HCT116 (cell line): ENCODE measurements at regions not wholly inside any gene's neighbourhood (a gene's known extent, or its start where the extent isn't known, plus 50 kb on each side); places are given as distances from the start of the nearest gene placed in this dataset.

Experiments used
- CTCF ChIP-seq, 3 experiments: fragments of 200-600 bp in 1 of 3; sonication (generic) in 1 of 3; IDR thresholded peaks in 2 of 3; conservative IDR thresholded peaks in 1 of 3; 2 replicates each; pipeline ENCODE4 v1.5.1; 2012 to 2017; ENCODE audit warnings: low read depth in 2 of 3, low read length in 2 of 3, antibody characterized with exemption in 1 of 3, borderline replicate concordance in 1 of 3, control low read depth in 1 of 3, mild to moderate bottlenecking in 1 of 3, mixed read lengths in 1 of 3, mixed run types in 1 of 3, moderate library complexity in 1 of 3; ENCODE audit not compliant: insufficient read depth in 1 of 3
- EGR1 ChIP-seq: IDR thresholded peaks from 2 replicates; pipeline ENCODE4 v1.6.1; 2012; ENCODE audit warnings: low read depth
- ELF1 ChIP-seq: IDR thresholded peaks from 2 replicates; pipeline ENCODE4 v1.6.1; 2012; ENCODE audit warnings: low read depth, borderline replicate concordance
- EZH2 ChIP-seq: fragments of 200-600 bp; sonication (generic); IDR thresholded peaks from 2 replicates; pipeline ENCODE4 v1.6.1; 2017; ENCODE audit warnings: antibody characterized with exemption, mixed run types
- EZH2phosphoT487 ChIP-seq: fragments of 200-600 bp; IDR thresholded peaks from 2 replicates; pipeline ENCODE4 v1.6.1; 2018; ENCODE audit warnings: antibody characterized with exemption, borderline replicate concordance
- MAX ChIP-seq: IDR thresholded peaks from 2 replicates; pipeline ENCODE4 v1.6.1; 2012
- POLR2A ChIP-seq: IDR thresholded peaks from 2 replicates; pipeline ENCODE4 v1.7.0; 2011; ENCODE audit warnings: borderline replicate concordance; ENCODE audit not compliant: insufficient read depth, insufficient read length; ENCODE audit errors: extremely low read depth
- RAD21 ChIP-seq: IDR thresholded peaks from 2 replicates; pipeline ENCODE4 v1.6.1; 2012; ENCODE audit warnings: low read depth, mild to moderate bottlenecking
- REST ChIP-seq: IDR thresholded peaks from 2 replicates; pipeline ENCODE4 v1.6.1; 2012; ENCODE audit warnings: low read depth
- ZBTB33 ChIP-seq: IDR thresholded peaks from 2 replicates; pipeline ENCODE4 v1.6.1; 2011; ENCODE audit warnings: mild to moderate bottlenecking, low read length, moderate library complexity; ENCODE audit not compliant: insufficient replicate concordance; ENCODE audit errors: extremely low read depth

- TF ChIP-seq CTCF (IDR thresholded peaks at IDR 0.05 in 2 of 3, conservative IDR thresholded peaks at IDR 0.05 in 1 of 3; ENCODE audit: borderline replicate concordance in 1 of 3, insufficient read depth in 1 of 3, low read depth in 2 of 3, low read length in 2 of 3) = no peak
- TF ChIP-seq ELF1 = no peak
- TF ChIP-seq POLR2A = no peak
- TF ChIP-seq REST = no peak
- no peak for TF ChIP-seq ZBTB33
- TF ChIP-seq EZH2 = no peak
- TF ChIP-seq EZH2phosphoT487 = no peak
- no peak for TF ChIP-seq RAD21
- TF ChIP-seq MAX = no peak
- no peak for TF ChIP-seq EGR1
Measured at GRCh38 chr2:47288864-47289263, 80.2 kb upstream of the EPCAM start.
